HG03066 (cell line): ENCODE measurements at regions not wholly inside any gene's neighbourhood (a gene's known extent, or its start where the extent isn't known, plus 50 kb on each side); places are given as distances from the start of the nearest gene placed in this dataset.
"Not testable (repeated sequence)": the region's sequence is repeated elsewhere in the genome, so short reads cannot be mapped to it uniquely, and the experiment has no call there.

Source experiments
- ATAC-seq: cut with Tn5 transposase; IDR thresholded peaks from one replicate; pipeline ENCODE4 v1.9.1; 2021; ENCODE audit warnings: low read depth; ENCODE audit not compliant: unreplicated experiment

- no peak for ATAC-seq
These were observed 908.5 kb upstream of the RAG2 start for GRCh38 chr11:37506531-37506930.

- no peak for ATAC-seq
These were observed 907.4 kb upstream of the RAG2 start for GRCh38 chr11:37505406-37505805.

- ATAC-seq = no peak
These were observed 906.9 kb upstream of the RAG2 start for GRCh38 chr11:37504921-37505320.

GRCh38 chr11:37504060-37504611, 906.1 kb upstream of the RAG2 start:
- peak; percentile 86 for ATAC-seq

GRCh38 chr11:37503411-37504059, 905.5 kb upstream of the RAG2 start:
- peak; percentile 50 for ATAC-seq

- no peak for ATAC-seq
These were observed 904.2 kb upstream of the RAG2 start for GRCh38 chr11:37502202-37502601.

- ATAC-seq = no peak
These were observed 902.4 kb upstream of the RAG2 start for GRCh38 chr11:37500425-37500824.

GRCh38 chr11:37497326-37497725, 899.3 kb upstream of the RAG2 start:
- ATAC-seq = no peak

GRCh38 chr11:37496201-37496600, 898.2 kb upstream of the RAG2 start:
- ATAC-seq = no peak

GRCh38 chr11:37484298-37484697, 886.3 kb upstream of the RAG2 start:
- ATAC-seq = no peak

GRCh38 chr11:37483761-37484160, 885.7 kb upstream of the RAG2 start:
- no peak for ATAC-seq

- ATAC-seq = no peak
These were observed 876.9 kb upstream of the RAG2 start for GRCh38 chr11:37474889-37475288.

- ATAC-seq = no peak
These were observed 870.3 kb upstream of the RAG2 start for GRCh38 chr11:37468344-37468743.

- ATAC-seq = no peak
These were observed 867.2 kb upstream of the RAG2 start for GRCh38 chr11:37465221-37465620.

GRCh38 chr11:37459456-37459855, 861.4 kb upstream of the RAG2 start:
- ATAC-seq = no peak

GRCh38 chr11:37456746-37457145, 858.7 kb upstream of the RAG2 start:
- ATAC-seq = no peak

GRCh38 chr11:37451903-37452302, 853.9 kb upstream of the RAG2 start:
- no peak for ATAC-seq

- peak; percentile 85 for ATAC-seq
These were observed 852.6 kb upstream of the RAG2 start for GRCh38 chr11:37450613-37451012.

GRCh38 chr11:37449146-37449545, 851.1 kb upstream of the RAG2 start:
- no peak for ATAC-seq

- ATAC-seq = no peak
These were observed 844.5 kb upstream of the RAG2 start for GRCh38 chr11:37442576-37442975.

- ATAC-seq = not testable (repeated sequence)
These were observed 833.7 kb upstream of the RAG2 start for GRCh38 chr11:37431633-37432230.

- ATAC-seq = not testable (repeated sequence)
These were observed 833.1 kb upstream of the RAG2 start for GRCh38 chr11:37430966-37431632.
